Caco-2 (cell line): ENCODE measurements at regions not wholly inside any gene's neighbourhood (a gene's known extent, or its start where the extent isn't known, plus 50 kb on each side); places are given as distances from the start of the nearest gene placed in this dataset.

ENCODE experiments used
- BruUV-seq: library from RNA; stranded (reverse); fragments of 400-500 nt; replicated peaks from 2 replicates; lab custom pipeline; 2021; lab: Mats Ljungman, UMichigan
- CTCF ChIA-PET: fragments of 300-600 bp; sonication (Branson Sonifier 250); formaldehyde crosslinking; loops from one replicate; lab custom pipeline; 2022; ENCODE audit warnings: antibody characterized with exemption; lab: Charles Lee
- POLR2A ChIA-PET: fragments of 300-600 bp; sonication (Branson Sonifier 250); formaldehyde crosslinking; loops from one replicate; lab custom pipeline; 2022; ENCODE audit warnings: antibody characterized with exemption; lab: Charles Lee
- DNase-seq, 2 experiments: peaks; one replicate each; pipeline versions ENCODE4 v3.0.0 to v3.0.0-alpha.2; 2020 to 2022
- H3K27me3 ChIP-seq: replicated peaks from 2 replicates; pipeline ENCODE4 v1.6.0; 2011; ENCODE audit warnings: low read length; ENCODE audit not compliant: control insufficient read depth, insufficient read depth
- H3K36me3 ChIP-seq: 2 replicates; pipeline ENCODE4 v1.5.1; 2011; ENCODE audit warnings: low read length; ENCODE audit not compliant: control insufficient read depth, insufficient read depth
- H3K4me1 ChIP-seq: fragments of 250-450 bp; sonication (Bioruptor Pico); 2 replicates; pipeline ENCODE4 v1.5.1; 2020; ENCODE audit warnings: mild to moderate bottlenecking
- H3K4me3 ChIP-seq: 2 replicates; pipeline ENCODE4 v1.5.1; 2011; ENCODE audit warnings: low read depth, mild to moderate bottlenecking, control low read depth, low read length
- H3K9me3 ChIP-seq: fragments of 250-450 bp; sonication (Bioruptor Pico); 2 replicates; pipeline ENCODE4 v1.5.1; 2020; ENCODE audit warnings: mild to moderate bottlenecking, moderate library complexity
- H3K27ac Mint-ChIP-seq: one replicate; pipeline ENCODE4 v1.8.0; 2022; ENCODE audit warnings: mixed read lengths; ENCODE audit not compliant: unreplicated experiment
- H3K27me3 Mint-ChIP-seq: one replicate; pipeline ENCODE4 v1.8.0; 2022; ENCODE audit warnings: mixed read lengths; ENCODE audit not compliant: insufficient read depth, unreplicated experiment
- H3K36me3 Mint-ChIP-seq: one replicate; pipeline ENCODE4 v1.8.0; 2022; ENCODE audit warnings: mild to moderate bottlenecking, mixed read lengths; ENCODE audit not compliant: insufficient read depth, unreplicated experiment
- H3K4me1 Mint-ChIP-seq: one replicate; pipeline ENCODE4 v1.8.0; 2022; ENCODE audit warnings: low read depth, mixed read lengths; ENCODE audit not compliant: unreplicated experiment
- H3K4me3 Mint-ChIP-seq: one replicate; pipeline ENCODE4 v1.8.0; 2022; ENCODE audit warnings: mild to moderate bottlenecking, moderate library complexity, mixed read lengths; ENCODE audit not compliant: unreplicated experiment
- H3K9me3 Mint-ChIP-seq: one replicate; pipeline ENCODE4 v1.8.0; 2022; ENCODE audit warnings: mixed read lengths; ENCODE audit not compliant: unreplicated experiment
- intact Hi-C: fragments of 100-400 bp; cut with micrococcal nuclease; formaldehyde crosslinking; loops from one replicate; pipeline ENCODE4 v1.10.0; 2022; ENCODE audit not compliant: unreplicated experiment
- TF ChIP-seq, protein P1 (sequence below), 2 experiments: fragments of 200-600 bp in 1 of 2; IDR thresholded peaks; 1 replicate in 1 of 2; 2 replicates in 1 of 2; pipeline versions ENCODE4 v1.5.1 to v1.8.0; 2011 to 2022; ENCODE audit warnings: antibody characterized with exemption in 1 of 2, control low read depth in 1 of 2, inconsistent platforms in 1 of 2, low read depth in 1 of 2, low read length in 1 of 2, mild to moderate bottlenecking in 1 of 2, moderate library complexity in 1 of 2; ENCODE audit not compliant: insufficient read depth in 1 of 2, severe bottlenecking in 1 of 2, unreplicated experiment in 1 of 2

GRCh38 chr2:145649061-145649460 is 1129.1 kb upstream of the ZEB2 start:
- CTCF ChIA-PET: no interaction called here
- BruUV-seq: no TSS peak
- Mint-ChIP-seq H3K27me3 (peaks cover 3% of the 10 kb centered on the region), H3K9me3 (no peaks in the 10 kb centered on the region), H3K27ac (no peak overlapping the region), H3K4me3 (no peak overlapping the region), H3K4me1 (no peaks in the 10 kb centered on the region), H3K36me3 (no peaks in the 10 kb centered on the region)
- no peaks in the 10 kb centered on the region for H3K27me3 ChIP-seq
- H3K36me3 ChIP-seq: no peaks in the 10 kb centered on the region
- no peaks in the 10 kb centered on the region for H3K9me3 ChIP-seq
- no peak for DNase-seq
- H3K4me1 ChIP-seq: no peaks in the 10 kb centered on the region
- intact Hi-C loops: no loop called here
- POLR2A ChIA-PET: no interaction called here
- TF ChIP-seq, protein P1, sequence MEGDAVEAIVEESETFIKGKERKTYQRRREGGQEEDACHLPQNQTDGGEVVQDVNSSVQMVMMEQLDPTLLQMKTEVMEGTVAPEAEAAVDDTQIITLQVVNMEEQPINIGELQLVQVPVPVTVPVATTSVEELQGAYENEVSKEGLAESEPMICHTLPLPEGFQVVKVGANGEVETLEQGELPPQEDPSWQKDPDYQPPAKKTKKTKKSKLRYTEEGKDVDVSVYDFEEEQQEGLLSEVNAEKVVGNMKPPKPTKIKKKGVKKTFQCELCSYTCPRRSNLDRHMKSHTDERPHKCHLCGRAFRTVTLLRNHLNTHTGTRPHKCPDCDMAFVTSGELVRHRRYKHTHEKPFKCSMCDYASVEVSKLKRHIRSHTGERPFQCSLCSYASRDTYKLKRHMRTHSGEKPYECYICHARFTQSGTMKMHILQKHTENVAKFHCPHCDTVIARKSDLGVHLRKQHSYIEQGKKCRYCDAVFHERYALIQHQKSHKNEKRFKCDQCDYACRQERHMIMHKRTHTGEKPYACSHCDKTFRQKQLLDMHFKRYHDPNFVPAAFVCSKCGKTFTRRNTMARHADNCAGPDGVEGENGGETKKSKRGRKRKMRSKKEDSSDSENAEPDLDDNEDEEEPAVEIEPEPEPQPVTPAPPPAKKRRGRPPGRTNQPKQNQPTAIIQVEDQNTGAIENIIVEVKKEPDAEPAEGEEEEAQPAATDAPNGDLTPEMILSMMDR (IDR thresholded peaks at IDR 0.05; ENCODE audit: insufficient read depth in 1 of 2, low read depth in 1 of 2, low read length in 1 of 2, severe bottlenecking in 1 of 2, unreplicated experiment in 1 of 2): no peak
- no peak overlapping the region for H3K4me3 ChIP-seq

DNA sequence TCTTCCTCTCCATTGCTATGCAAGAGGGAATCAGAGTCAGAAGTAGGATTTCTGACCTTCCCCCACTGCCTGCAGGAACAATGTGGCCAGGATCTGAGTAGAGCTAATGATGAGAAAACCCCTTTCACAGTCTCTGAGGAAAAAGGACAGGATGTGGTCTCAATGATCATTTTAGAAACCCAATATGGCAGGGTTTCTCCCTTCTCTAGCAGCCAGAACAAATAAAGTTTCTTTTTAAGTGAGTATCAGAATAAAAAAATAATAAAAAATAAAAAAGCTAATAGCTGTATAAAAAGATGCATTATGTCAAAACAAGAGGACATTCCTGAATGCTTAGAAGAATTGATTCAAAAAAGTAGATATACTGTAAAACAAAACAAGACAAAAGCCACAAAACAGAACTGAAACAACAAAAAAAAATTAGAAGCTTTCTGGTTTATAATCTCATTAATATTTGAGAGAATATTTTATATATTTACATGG is 1124.9 kb upstream of the ZEB2 start:
- Histone ChIP-seq H3K9me3 (no peaks in the 10 kb centered on the region), H3K27me3 (no peaks in the 10 kb centered on the region), H3K4me1 (no peaks in the 10 kb centered on the region), H3K36me3 (no peaks in the 10 kb centered on the region), H3K4me3 (no peak overlapping the region)
- ChIA-PET CTCF (no interaction called here), POLR2A (no interaction called here)
- Mint-ChIP-seq H3K27ac (no peak overlapping the region), H3K36me3 (no peaks in the 10 kb centered on the region), H3K27me3 (peaks cover 5% of the 10 kb centered on the region), H3K4me3 (no peak overlapping the region), H3K4me1 (no peaks in the 10 kb centered on the region), H3K9me3 (no peaks in the 10 kb centered on the region)
- BruUV-seq: no TSS peak
- no peak for DNase-seq
- intact Hi-C loops: no loop called here
- TF ChIP-seq, protein P1 (IDR thresholded peaks at IDR 0.05; ENCODE audit: insufficient read depth in 1 of 2, low read depth in 1 of 2, low read length in 1 of 2, severe bottlenecking in 1 of 2, unreplicated experiment in 1 of 2): no peak

GRCh38 chr2:145638675-145639074 is 1118.8 kb upstream of the ZEB2 start:
- H3K27ac Mint-ChIP-seq: no peak overlapping the region
- H3K27me3 Mint-ChIP-seq: peaks cover 2% of the 10 kb centered on the region
- no peak for DNase-seq
- CTCF ChIA-PET: no interaction called here
- no peaks in the 10 kb centered on the region for H3K36me3 Mint-ChIP-seq
- intact Hi-C loops: no loop called here
- POLR2A ChIA-PET: no interaction called here
- TF ChIP-seq, protein P1 (IDR thresholded peaks at IDR 0.05; ENCODE audit: insufficient read depth in 1 of 2, low read depth in 1 of 2, low read length in 1 of 2, severe bottlenecking in 1 of 2, unreplicated experiment in 1 of 2): peak in 1 of 2 experiments; percentile 6
- no peaks in the 10 kb centered on the region for H3K4me1 ChIP-seq
- no peaks in the 10 kb centered on the region for H3K27me3 ChIP-seq
- no TSS peak for BruUV-seq
- H3K9me3 Mint-ChIP-seq: no peaks in the 10 kb centered on the region
- H3K4me3 ChIP-seq: no peak overlapping the region
- no peak overlapping the region for H3K4me3 Mint-ChIP-seq
- no peaks in the 10 kb centered on the region for H3K4me1 Mint-ChIP-seq
- no peaks in the 10 kb centered on the region for H3K9me3 ChIP-seq
- no peaks in the 10 kb centered on the region for H3K36me3 ChIP-seq
